WTC11 (cell line): ENCODE measurements at regions not wholly inside any gene's neighbourhood (a gene's known extent, or its start where the extent isn't known, plus 50 kb on each side); places are given as distances from the start of the nearest gene placed in this dataset.

ENCODE experiments used
- ATAC-seq: fragments of 200-7000 bp; cut with Tn5 transposase; 2 replicates; pipeline ENCODE4 v1.10.0; 2021; ENCODE audit warnings: mild to moderate bottlenecking, moderate library complexity
- CTCF ChIA-PET: fragments of 300-600 bp; sonication (Branson Sonifier 250); formaldehyde crosslinking; loops from one replicate; lab custom pipeline; 2021; ENCODE audit warnings: antibody characterized with exemption; lab: Charles Lee
- POLR2A ChIA-PET: fragments of 350-600 bp; sonication (Branson Sonifier 250); formaldehyde crosslinking; loops from one replicate; lab custom pipeline; 2021; ENCODE audit warnings: antibody characterized with exemption; lab: Charles Lee
- DNase-seq: peaks from one replicate; pipeline ENCODE4 v3.0.0; 2021; ENCODE audit warnings: low spot score
- H3K27ac Mint-ChIP-seq: 2 replicates; pipeline ENCODE4 v1.8.0; 2021; ENCODE audit warnings: mixed read lengths
- H3K27me3 Mint-ChIP-seq: 2 replicates; pipeline ENCODE4 v1.8.0; 2021; ENCODE audit warnings: low read depth, mild to moderate bottlenecking, moderate library complexity, mixed read lengths
- H3K36me3 Mint-ChIP-seq: 2 replicates; pipeline ENCODE4 v1.8.0; 2021; ENCODE audit warnings: mixed read lengths
- H3K4me1 Mint-ChIP-seq: 2 replicates; pipeline ENCODE4 v1.8.0; 2022; ENCODE audit warnings: mixed read lengths
- H3K4me3 Mint-ChIP-seq: 2 replicates; pipeline ENCODE4 v1.8.0; 2021; ENCODE audit warnings: mild to moderate bottlenecking, moderate library complexity, mixed read lengths
- H3K9me3 Mint-ChIP-seq: 2 replicates; pipeline ENCODE4 v1.8.0; 2021; ENCODE audit warnings: mixed read lengths
- NFATC4 ChIP-seq: fragments of 250-450 bp; sonication (Bioruptor Pico); IDR thresholded peaks from 2 replicates; pipeline ENCODE4 v1.9.0; 2021; ENCODE audit warnings: mild to moderate bottlenecking
- NR1H2 ChIP-seq: sonication (generic); formaldehyde crosslinking; IDR thresholded peaks from 2 replicates; pipeline ENCODE4 v1.9.0; 2021; ENCODE audit warnings: mild to moderate bottlenecking, moderate library complexity, missing genetic modification reagents
- NR2C2 ChIP-seq: sonication (generic); formaldehyde crosslinking; IDR thresholded peaks from 2 replicates; pipeline ENCODE4 v1.8.0; 2022; ENCODE audit warnings: mild to moderate bottlenecking, missing genetic modification reagents
- RELA ChIP-seq: sonication (generic); formaldehyde crosslinking; IDR thresholded peaks from 2 replicates; pipeline ENCODE4 v1.8.1; 2022; ENCODE audit warnings: missing genetic modification reagents, mild to moderate bottlenecking, borderline replicate concordance
- TP53 ChIP-seq: sonication (generic); formaldehyde crosslinking; IDR thresholded peaks from 2 replicates; pipeline ENCODE4 v1.8.1; 2023; ENCODE audit warnings: mild to moderate bottlenecking, missing genetic modification reagents
- ZNF416 ChIP-seq: fragments of 250-450 bp; sonication (Bioruptor Pico); IDR thresholded peaks from 2 replicates; pipeline ENCODE4 v1.9.0; 2021; ENCODE audit warnings: mild to moderate bottlenecking, inconsistent platforms
- TF ChIP-seq, protein P1 (sequence below): sonication (generic); formaldehyde crosslinking; IDR thresholded peaks from 2 replicates; pipeline ENCODE4 v1.8.1; 2023; ENCODE audit warnings: mild to moderate bottlenecking, missing genetic modification reagents
- TF ChIP-seq, protein P2 (sequence below): fragments of 250-450 bp; sonication (Bioruptor Pico); IDR thresholded peaks from 2 replicates; pipeline ENCODE4 v1.9.0; 2021; ENCODE audit warnings: mild to moderate bottlenecking, borderline replicate concordance
- TF ChIP-seq, protein P3 (sequence below): sonication (generic); formaldehyde crosslinking; conservative IDR thresholded peaks from 2 replicates; pipeline ENCODE4 v1.8.1; 2022; ENCODE audit warnings: mild to moderate bottlenecking, missing genetic modification reagents
- TF ChIP-seq, protein P4 (sequence below): fragments of 250-450 bp; sonication (Bioruptor Pico); IDR thresholded peaks from 2 replicates; pipeline ENCODE4 v1.9.0; 2021; ENCODE audit warnings: moderate library complexity, mild to moderate bottlenecking, inconsistent platforms, borderline replicate concordance
- TF ChIP-seq, protein P5 (sequence below): fragments of 250-450 bp; sonication (Bioruptor Pico); IDR thresholded peaks from 2 replicates; pipeline ENCODE4 v1.8.0; 2021; ENCODE audit warnings: mild to moderate bottlenecking
- TF ChIP-seq, protein P6 (sequence below): sonication (generic); formaldehyde crosslinking; IDR thresholded peaks from 2 replicates; pipeline ENCODE4 v1.8.1; 2023; ENCODE audit warnings: mild to moderate bottlenecking, missing genetic modification reagents, borderline replicate concordance
- TF ChIP-seq, protein P7 (sequence below): sonication (generic); formaldehyde crosslinking; IDR thresholded peaks from 2 replicates; pipeline ENCODE4 v1.8.1; 2023; ENCODE audit warnings: mild to moderate bottlenecking, missing genetic modification reagents, moderate library complexity

DNA sequence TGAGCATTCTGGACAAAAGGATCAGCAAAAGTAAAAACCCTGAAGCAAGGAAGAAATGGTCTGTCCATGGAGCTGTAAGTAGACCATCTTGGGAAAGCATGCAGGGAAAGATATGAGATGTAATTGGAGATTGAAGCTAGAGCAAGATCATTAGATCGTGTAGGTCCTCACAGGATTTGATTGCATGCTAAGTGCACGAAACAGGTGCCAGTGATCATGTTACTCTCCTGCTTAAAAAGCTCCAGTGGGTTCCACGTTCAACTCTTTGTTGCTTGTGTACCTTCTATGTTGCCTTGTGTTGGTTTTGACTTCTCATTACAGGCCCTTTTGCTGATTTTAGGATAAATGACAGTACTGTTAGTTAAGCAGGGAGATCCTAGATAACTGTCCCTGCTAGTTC, 442.0 kb downstream of the DMRT2 start:
- POLR2A ChIA-PET, result no interaction called here

More for the DNA sequence above, 442.0 kb downstream of the DMRT2 start:
- no peaks in the 10 kb centered on the region for H3K27me3 Mint-ChIP-seq
- no peak overlapping the region for H3K4me3 Mint-ChIP-seq
- CTCF ChIA-PET, result no interaction called here
- peaks cover 20% of the 10 kb centered on the region for H3K4me1 Mint-ChIP-seq
- no peak for DNase-seq
- TF ChIP-seq, protein P1, sequence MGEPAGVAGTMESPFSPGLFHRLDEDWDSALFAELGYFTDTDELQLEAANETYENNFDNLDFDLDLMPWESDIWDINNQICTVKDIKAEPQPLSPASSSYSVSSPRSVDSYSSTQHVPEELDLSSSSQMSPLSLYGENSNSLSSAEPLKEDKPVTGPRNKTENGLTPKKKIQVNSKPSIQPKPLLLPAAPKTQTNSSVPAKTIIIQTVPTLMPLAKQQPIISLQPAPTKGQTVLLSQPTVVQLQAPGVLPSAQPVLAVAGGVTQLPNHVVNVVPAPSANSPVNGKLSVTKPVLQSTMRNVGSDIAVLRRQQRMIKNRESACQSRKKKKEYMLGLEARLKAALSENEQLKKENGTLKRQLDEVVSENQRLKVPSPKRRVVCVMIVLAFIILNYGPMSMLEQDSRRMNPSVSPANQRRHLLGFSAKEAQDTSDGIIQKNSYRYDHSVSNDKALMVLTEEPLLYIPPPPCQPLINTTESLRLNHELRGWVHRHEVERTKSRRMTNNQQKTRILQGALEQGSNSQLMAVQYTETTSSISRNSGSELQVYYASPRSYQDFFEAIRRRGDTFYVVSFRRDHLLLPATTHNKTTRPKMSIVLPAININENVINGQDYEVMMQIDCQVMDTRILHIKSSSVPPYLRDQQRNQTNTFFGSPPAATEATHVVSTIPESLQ (CRISPR knock-in tag), result no peak
- TF ChIP-seq, protein P2, sequence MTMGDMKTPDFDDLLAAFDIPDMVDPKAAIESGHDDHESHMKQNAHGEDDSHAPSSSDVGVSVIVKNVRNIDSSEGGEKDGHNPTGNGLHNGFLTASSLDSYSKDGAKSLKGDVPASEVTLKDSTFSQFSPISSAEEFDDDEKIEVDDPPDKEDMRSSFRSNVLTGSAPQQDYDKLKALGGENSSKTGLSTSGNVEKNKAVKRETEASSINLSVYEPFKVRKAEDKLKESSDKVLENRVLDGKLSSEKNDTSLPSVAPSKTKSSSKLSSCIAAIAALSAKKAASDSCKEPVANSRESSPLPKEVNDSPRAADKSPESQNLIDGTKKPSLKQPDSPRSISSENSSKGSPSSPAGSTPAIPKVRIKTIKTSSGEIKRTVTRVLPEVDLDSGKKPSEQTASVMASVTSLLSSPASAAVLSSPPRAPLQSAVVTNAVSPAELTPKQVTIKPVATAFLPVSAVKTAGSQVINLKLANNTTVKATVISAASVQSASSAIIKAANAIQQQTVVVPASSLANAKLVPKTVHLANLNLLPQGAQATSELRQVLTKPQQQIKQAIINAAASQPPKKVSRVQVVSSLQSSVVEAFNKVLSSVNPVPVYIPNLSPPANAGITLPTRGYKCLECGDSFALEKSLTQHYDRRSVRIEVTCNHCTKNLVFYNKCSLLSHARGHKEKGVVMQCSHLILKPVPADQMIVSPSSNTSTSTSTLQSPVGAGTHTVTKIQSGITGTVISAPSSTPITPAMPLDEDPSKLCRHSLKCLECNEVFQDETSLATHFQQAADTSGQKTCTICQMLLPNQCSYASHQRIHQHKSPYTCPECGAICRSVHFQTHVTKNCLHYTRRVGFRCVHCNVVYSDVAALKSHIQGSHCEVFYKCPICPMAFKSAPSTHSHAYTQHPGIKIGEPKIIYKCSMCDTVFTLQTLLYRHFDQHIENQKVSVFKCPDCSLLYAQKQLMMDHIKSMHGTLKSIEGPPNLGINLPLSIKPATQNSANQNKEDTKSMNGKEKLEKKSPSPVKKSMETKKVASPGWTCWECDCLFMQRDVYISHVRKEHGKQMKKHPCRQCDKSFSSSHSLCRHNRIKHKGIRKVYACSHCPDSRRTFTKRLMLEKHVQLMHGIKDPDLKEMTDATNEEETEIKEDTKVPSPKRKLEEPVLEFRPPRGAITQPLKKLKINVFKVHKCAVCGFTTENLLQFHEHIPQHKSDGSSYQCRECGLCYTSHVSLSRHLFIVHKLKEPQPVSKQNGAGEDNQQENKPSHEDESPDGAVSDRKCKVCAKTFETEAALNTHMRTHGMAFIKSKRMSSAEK (CRISPR knock-in tag), result no peak
- TF ChIP-seq NFATC4 (CRISPR knock-in tag) (no peak), RELA (CRISPR knock-in tag) (no peak), TP53 (CRISPR knock-in tag) (no peak), NR2C2 (CRISPR knock-in tag) (no peak), ZNF416 (no peak), NR1H2 (CRISPR knock-in tag) (no peak)
- TF ChIP-seq, protein P3, sequence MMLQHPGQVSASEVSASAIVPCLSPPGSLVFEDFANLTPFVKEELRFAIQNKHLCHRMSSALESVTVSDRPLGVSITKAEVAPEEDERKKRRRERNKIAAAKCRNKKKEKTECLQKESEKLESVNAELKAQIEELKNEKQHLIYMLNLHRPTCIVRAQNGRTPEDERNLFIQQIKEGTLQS (CRISPR knock-in tag), result no peak
- TF ChIP-seq, protein P4, sequence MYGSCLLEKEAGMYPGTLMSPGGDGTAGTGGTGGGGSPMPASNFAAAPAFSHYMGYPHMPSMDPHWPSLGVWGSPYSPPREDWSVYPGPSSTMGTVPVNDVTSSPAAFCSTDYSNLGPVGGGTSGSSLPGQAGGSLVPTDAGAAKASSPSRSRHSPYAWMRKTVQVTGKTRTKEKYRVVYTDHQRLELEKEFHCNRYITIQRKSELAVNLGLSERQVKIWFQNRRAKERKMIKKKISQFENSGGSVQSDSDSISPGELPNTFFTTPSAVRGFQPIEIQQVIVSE (CRISPR knock-in tag), result no peak
- TF ChIP-seq, protein P5, sequence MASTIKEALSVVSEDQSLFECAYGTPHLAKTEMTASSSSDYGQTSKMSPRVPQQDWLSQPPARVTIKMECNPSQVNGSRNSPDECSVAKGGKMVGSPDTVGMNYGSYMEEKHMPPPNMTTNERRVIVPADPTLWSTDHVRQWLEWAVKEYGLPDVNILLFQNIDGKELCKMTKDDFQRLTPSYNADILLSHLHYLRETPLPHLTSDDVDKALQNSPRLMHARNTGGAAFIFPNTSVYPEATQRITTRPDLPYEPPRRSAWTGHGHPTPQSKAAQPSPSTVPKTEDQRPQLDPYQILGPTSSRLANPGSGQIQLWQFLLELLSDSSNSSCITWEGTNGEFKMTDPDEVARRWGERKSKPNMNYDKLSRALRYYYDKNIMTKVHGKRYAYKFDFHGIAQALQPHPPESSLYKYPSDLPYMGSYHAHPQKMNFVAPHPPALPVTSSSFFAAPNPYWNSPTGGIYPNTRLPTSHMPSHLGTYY (CRISPR knock-in tag), result no peak
- TF ChIP-seq, protein P6, sequence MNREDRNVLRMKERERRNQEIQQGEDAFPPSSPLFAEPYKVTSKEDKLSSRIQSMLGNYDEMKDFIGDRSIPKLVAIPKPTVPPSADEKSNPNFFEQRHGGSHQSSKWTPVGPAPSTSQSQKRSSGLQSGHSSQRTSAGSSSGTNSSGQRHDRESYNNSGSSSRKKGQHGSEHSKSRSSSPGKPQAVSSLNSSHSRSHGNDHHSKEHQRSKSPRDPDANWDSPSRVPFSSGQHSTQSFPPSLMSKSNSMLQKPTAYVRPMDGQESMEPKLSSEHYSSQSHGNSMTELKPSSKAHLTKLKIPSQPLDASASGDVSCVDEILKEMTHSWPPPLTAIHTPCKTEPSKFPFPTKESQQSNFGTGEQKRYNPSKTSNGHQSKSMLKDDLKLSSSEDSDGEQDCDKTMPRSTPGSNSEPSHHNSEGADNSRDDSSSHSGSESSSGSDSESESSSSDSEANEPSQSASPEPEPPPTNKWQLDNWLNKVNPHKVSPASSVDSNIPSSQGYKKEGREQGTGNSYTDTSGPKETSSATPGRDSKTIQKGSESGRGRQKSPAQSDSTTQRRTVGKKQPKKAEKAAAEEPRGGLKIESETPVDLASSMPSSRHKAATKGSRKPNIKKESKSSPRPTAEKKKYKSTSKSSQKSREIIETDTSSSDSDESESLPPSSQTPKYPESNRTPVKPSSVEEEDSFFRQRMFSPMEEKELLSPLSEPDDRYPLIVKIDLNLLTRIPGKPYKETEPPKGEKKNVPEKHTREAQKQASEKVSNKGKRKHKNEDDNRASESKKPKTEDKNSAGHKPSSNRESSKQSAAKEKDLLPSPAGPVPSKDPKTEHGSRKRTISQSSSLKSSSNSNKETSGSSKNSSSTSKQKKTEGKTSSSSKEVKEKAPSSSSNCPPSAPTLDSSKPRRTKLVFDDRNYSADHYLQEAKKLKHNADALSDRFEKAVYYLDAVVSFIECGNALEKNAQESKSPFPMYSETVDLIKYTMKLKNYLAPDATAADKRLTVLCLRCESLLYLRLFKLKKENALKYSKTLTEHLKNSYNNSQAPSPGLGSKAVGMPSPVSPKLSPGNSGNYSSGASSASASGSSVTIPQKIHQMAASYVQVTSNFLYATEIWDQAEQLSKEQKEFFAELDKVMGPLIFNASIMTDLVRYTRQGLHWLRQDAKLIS (CRISPR knock-in tag), result no peak
- TF ChIP-seq, protein P7, sequence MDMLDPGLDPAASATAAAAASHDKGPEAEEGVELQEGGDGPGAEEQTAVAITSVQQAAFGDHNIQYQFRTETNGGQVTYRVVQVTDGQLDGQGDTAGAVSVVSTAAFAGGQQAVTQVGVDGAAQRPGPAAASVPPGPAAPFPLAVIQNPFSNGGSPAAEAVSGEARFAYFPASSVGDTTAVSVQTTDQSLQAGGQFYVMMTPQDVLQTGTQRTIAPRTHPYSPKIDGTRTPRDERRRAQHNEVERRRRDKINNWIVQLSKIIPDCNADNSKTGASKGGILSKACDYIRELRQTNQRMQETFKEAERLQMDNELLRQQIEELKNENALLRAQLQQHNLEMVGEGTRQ, result no peak
- ATAC-seq, result no peak
- H3K36me3 Mint-ChIP-seq, result no peaks in the 10 kb centered on the region
- peaks cover 11% of the 10 kb centered on the region for H3K9me3 Mint-ChIP-seq
- no peak overlapping the region for H3K27ac Mint-ChIP-seq
